SU-DHL-6 (cell line): ENCODE measurements at regions not wholly inside any gene's neighbourhood (a gene's known extent, or its start where the extent isn't known, plus 50 kb on each side); places are given as distances from the start of the nearest gene placed in this dataset.

Source experiments
- EZH2phosphoT487 ChIP-seq: fragments of 200-600 bp; sonication (generic), shearing (Covaris generic); conservative IDR thresholded peaks from 2 replicates; pipeline ENCODE4 v1.6.1; 2018; ENCODE audit warnings: mild to moderate bottlenecking, antibody characterized with exemption, low read length, moderate library complexity, mixed read lengths
- TF ChIP-seq, protein P1 (sequence below): fragments of 200-600 bp; sonication (generic); IDR thresholded peaks from one replicate; pipeline ENCODE4 v1.5.1; 2017; ENCODE audit warnings: antibody characterized with exemption, mild to moderate bottlenecking, low read length, moderate library complexity; ENCODE audit not compliant: insufficient read depth, poor library complexity, severe bottlenecking

DNA sequence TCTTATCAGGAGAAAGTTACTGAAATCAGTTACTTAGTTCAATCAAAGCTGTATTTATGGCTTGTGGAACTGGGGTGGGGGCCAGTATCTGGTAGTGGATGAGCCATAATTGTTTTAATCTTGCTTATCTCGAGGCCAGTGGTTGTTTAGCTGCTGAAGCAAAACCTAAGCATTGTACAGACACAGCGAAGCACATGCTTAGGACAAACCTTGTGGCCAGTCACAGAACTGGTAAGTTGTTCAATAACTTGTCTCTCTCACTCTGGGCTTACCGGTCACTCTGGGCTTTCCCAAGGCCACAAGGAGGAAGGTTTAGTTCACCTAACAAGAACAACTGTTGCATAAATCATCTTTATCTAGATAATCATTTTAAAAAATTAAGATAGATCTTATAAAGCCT, 296.6 kb upstream of the NETO1 start:
- TF ChIP-seq, protein P1, sequence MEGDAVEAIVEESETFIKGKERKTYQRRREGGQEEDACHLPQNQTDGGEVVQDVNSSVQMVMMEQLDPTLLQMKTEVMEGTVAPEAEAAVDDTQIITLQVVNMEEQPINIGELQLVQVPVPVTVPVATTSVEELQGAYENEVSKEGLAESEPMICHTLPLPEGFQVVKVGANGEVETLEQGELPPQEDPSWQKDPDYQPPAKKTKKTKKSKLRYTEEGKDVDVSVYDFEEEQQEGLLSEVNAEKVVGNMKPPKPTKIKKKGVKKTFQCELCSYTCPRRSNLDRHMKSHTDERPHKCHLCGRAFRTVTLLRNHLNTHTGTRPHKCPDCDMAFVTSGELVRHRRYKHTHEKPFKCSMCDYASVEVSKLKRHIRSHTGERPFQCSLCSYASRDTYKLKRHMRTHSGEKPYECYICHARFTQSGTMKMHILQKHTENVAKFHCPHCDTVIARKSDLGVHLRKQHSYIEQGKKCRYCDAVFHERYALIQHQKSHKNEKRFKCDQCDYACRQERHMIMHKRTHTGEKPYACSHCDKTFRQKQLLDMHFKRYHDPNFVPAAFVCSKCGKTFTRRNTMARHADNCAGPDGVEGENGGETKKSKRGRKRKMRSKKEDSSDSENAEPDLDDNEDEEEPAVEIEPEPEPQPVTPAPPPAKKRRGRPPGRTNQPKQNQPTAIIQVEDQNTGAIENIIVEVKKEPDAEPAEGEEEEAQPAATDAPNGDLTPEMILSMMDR = no peak
- TF ChIP-seq EZH2phosphoT487 = no peak
